ENCODE measurements at regions not wholly inside any gene's neighbourhood (a gene's known extent, or its start where the extent isn't known, plus 50 kb on each side); places are given as distances from the start of the nearest gene placed in this dataset.

GRCh38 chr5:15384176-15384575 lies 115.8 kb upstream of the FBXL7 start:
- no peak for TF ChIP-seq CTCF (IDR thresholded peaks at IDR 0.05)
- no peak for TF ChIP-seq POLR2AphosphoS5 (IDR thresholded peaks at IDR 0.05)
- no peak for TF ChIP-seq POLR2A (IDR thresholded peaks at IDR 0.05)
- no peak for TF ChIP-seq EP300 (IDR thresholded peaks at IDR 0.05)
